Sigmoid colon (tissue), 4 donors: ENCODE measurements at regions not wholly inside any gene's neighbourhood (a gene's known extent, or its start where the extent isn't known, plus 50 kb on each side); places are given as distances from the start of the nearest gene placed in this dataset.

Experiments
- EP300 ChIP-seq, 4 donors: sonication (generic); formaldehyde crosslinking; IDR thresholded peaks; one replicate each; pipeline ENCODE4 v1.6.1; 2017; ENCODE audit warnings: antibody characterized with exemption in 4 of 4
- POLR2A ChIP-seq, 2 donors: fragments of 450-650 bp; IDR thresholded peaks; one replicate each; pipeline ENCODE4 v1.6.1; 2016; ENCODE audit warnings: antibody characterized with exemption in 2 of 2, mild to moderate bottlenecking in 2 of 2, moderate library complexity in 2 of 2
- TF ChIP-seq, protein P1 (sequence below), 4 experiments: fragments of 450-650 bp in 3 of 4; fragments of 200-600 bp in 1 of 4; IDR thresholded peaks; one replicate each; pipeline ENCODE4 v1.5.1; 2016 to 2019; ENCODE audit warnings: antibody characterized with exemption in 4 of 4, mild to moderate bottlenecking in 3 of 4, moderate library complexity in 2 of 4

DNA sequence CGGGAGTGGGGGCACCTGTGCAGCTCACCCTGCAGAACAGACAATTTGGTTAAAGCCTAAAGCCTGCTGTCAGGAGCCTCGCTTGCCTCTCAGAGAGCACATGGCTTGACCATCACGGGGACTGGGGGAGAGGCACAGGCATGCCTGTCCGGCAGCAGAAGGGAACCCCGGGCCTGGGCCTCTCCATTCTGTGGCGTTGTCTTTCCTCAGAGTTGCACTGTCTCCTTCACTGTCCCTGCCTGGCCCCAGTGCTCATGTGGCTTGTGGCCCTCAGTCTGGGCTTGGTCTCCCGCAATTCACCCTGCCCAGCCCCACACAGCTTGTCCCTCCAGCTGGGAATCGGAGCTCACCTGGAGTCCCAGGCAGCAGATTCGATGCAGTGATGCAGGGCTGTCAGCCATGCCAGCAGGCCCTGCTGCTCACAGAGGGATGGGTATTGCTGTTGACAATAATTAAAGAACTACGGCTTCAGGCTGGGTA lies 189.9 kb downstream of the SEC14L1 start:
- TF ChIP-seq, protein P1, sequence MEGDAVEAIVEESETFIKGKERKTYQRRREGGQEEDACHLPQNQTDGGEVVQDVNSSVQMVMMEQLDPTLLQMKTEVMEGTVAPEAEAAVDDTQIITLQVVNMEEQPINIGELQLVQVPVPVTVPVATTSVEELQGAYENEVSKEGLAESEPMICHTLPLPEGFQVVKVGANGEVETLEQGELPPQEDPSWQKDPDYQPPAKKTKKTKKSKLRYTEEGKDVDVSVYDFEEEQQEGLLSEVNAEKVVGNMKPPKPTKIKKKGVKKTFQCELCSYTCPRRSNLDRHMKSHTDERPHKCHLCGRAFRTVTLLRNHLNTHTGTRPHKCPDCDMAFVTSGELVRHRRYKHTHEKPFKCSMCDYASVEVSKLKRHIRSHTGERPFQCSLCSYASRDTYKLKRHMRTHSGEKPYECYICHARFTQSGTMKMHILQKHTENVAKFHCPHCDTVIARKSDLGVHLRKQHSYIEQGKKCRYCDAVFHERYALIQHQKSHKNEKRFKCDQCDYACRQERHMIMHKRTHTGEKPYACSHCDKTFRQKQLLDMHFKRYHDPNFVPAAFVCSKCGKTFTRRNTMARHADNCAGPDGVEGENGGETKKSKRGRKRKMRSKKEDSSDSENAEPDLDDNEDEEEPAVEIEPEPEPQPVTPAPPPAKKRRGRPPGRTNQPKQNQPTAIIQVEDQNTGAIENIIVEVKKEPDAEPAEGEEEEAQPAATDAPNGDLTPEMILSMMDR (IDR thresholded peaks at IDR 0.05): no peak
- TF ChIP-seq POLR2A (IDR thresholded peaks at IDR 0.05): no peak
- TF ChIP-seq EP300 (IDR thresholded peaks at IDR 0.05): no peak
